Uterus (tissue), 3 donors: ENCODE measurements at regions not wholly inside any gene's neighbourhood (a gene's known extent, or its start where the extent isn't known, plus 50 kb on each side); places are given as distances from the start of the nearest gene placed in this dataset.

Experiments
- DNase-seq, 2 donors: peaks; one replicate each; pipeline ENCODE4 v3.0.0-alpha.2; 2019 to 2020
- H3K27ac ChIP-seq, 2 donors: fragments of 200-600 bp; sonication (generic); 1 replicate in 1 of 2; 2 replicates in 1 of 2; pipeline ENCODE4 v1.5.1; 2016 to 2018
- H3K27me3 ChIP-seq, 2 donors: fragments of 200-600 bp; sonication (generic); one replicate each; pipeline ENCODE4 v1.5.1; 2018 to 2019; ENCODE audit warnings: control low read depth in 1 of 2
- H3K36me3 ChIP-seq, 2 donors: fragments of 200-600 bp; sonication (generic); one replicate each; pipeline ENCODE4 v1.5.1; 2019; ENCODE audit warnings: control low read depth in 1 of 2
- H3K4me1 ChIP-seq, 2 donors: fragments of 200-600 bp; sonication (generic); one replicate each; pipeline ENCODE4 v1.5.1; 2018 to 2019; ENCODE audit warnings: control low read depth in 1 of 2
- H3K4me3 ChIP-seq, 2 donors: fragments of 200-600 bp; sonication (generic); 1 replicate in 1 of 2; 2 replicates in 1 of 2; pipeline ENCODE4 v1.5.1; 2018 to 2019; ENCODE audit warnings: mild to moderate bottlenecking in 1 of 2
- H3K9me3 ChIP-seq, 2 donors: fragments of 200-600 bp; sonication (generic); one replicate each; pipeline ENCODE4 v1.5.1; 2019; ENCODE audit warnings: control low read depth in 1 of 2
- CTCF ChIP-seq, 4 experiments: fragments of 200-600 bp in 2 of 4; fragments of 450-650 bp in 2 of 4; sonication (generic) in 2 of 4; IDR thresholded peaks; one replicate each; pipeline ENCODE4 v1.5.1; 2016 to 2019; ENCODE audit warnings: antibody characterized with exemption in 4 of 4, mild to moderate bottlenecking in 2 of 4, moderate library complexity in 1 of 4
- POLR2A ChIP-seq, 2 donors: fragments of 450-650 bp; IDR thresholded peaks; one replicate each; pipeline ENCODE4 v1.6.1; 2016; ENCODE audit warnings: antibody characterized with exemption in 2 of 2, mild to moderate bottlenecking in 1 of 2, moderate library complexity in 1 of 2
- intact Hi-C: fragments of 100-400 bp; cut with DNase I; formaldehyde crosslinking; loops from one replicate; pipeline ENCODE4 v1.15.1; 2023; ENCODE audit warnings: low total_unique reads
- donor health status: DM: yes; HTN: yes; CAD: no.

- Histone ChIP-seq H3K4me1 (no peaks in the 10 kb centered on the region), H3K4me3 (no peak overlapping the region), H3K27ac (no peak overlapping the region), H3K27me3 (no peaks in the 10 kb centered on the region), H3K9me3 (no peaks in the 10 kb centered on the region), H3K36me3 (peaks cover 0 to 4% of the 10 kb centered on the region in 2 donors)
- TF ChIP-seq POLR2A (IDR thresholded peaks at IDR 0.05) (no peak), CTCF (IDR thresholded peaks at IDR 0.05) (no peak)
- no peak for DNase-seq
- intact Hi-C loops: no loop called here
Measured at GRCh38 chr4:171565130-171565788, 247.9 kb upstream of the GALNTL6 start.

GRCh38 chr4:171561419-171561818 is 251.8 kb upstream of the GALNTL6 start:
- TF ChIP-seq POLR2A (IDR thresholded peaks at IDR 0.05) (no peak), CTCF (IDR thresholded peaks at IDR 0.05) (no peak)
- no peak for DNase-seq
- H3K27ac ChIP-seq: no peak overlapping the region
- H3K27me3 ChIP-seq: no peaks in the 10 kb centered on the region
- no peak overlapping the region for H3K4me3 ChIP-seq
- no peaks in the 10 kb centered on the region for H3K9me3 ChIP-seq
- intact Hi-C loops: no loop called here
- no peaks in the 10 kb centered on the region for H3K4me1 ChIP-seq
- H3K36me3 ChIP-seq: peaks cover 0 to 4% of the 10 kb centered on the region in 2 donors

- Histone ChIP-seq H3K4me1 (no peaks in the 10 kb centered on the region), H3K36me3 (no peaks in the 10 kb centered on the region), H3K27me3 (no peaks in the 10 kb centered on the region), H3K4me3 (no peak overlapping the region), H3K9me3 (no peaks in the 10 kb centered on the region), H3K27ac (no peak overlapping the region)
- DNase-seq: no peak
- TF ChIP-seq POLR2A (IDR thresholded peaks at IDR 0.05) (no peak), CTCF (IDR thresholded peaks at IDR 0.05) (no peak)
- intact Hi-C loops: no loop called here
Measured at GRCh38 chr4:171553961-171554360, 259.2 kb upstream of the GALNTL6 start.

GRCh38 chr4:171542640-171543039 is 270.6 kb upstream of the GALNTL6 start:
- DNase-seq: no peak
- Histone ChIP-seq H3K36me3 (no peaks in the 10 kb centered on the region), H3K27me3 (no peaks in the 10 kb centered on the region), H3K9me3 (no peaks in the 10 kb centered on the region), H3K4me1 (no peaks in the 10 kb centered on the region), H3K4me3 (no peak overlapping the region), H3K27ac (no peak overlapping the region)
- TF ChIP-seq POLR2A (IDR thresholded peaks at IDR 0.05) (no peak), CTCF (IDR thresholded peaks at IDR 0.05) (no peak)
- intact Hi-C loops: no loop called here

- intact Hi-C loops: no loop called here
- Histone ChIP-seq H3K4me1 (no peaks in the 10 kb centered on the region), H3K9me3 (no peaks in the 10 kb centered on the region), H3K36me3 (no peaks in the 10 kb centered on the region), H3K27ac (no peak overlapping the region), H3K4me3 (no peak overlapping the region), H3K27me3 (no peaks in the 10 kb centered on the region)
- no peak for DNase-seq
- TF ChIP-seq POLR2A (IDR thresholded peaks at IDR 0.05) (no peak), CTCF (IDR thresholded peaks at IDR 0.05) (no peak)
Measured at GRCh38 chr4:171538601-171539100, 274.6 kb upstream of the GALNTL6 start.
